Fibroblast of villous mesenchyme (primary cell): ENCODE measurements at regions not wholly inside any gene's neighbourhood (a gene's known extent, or its start where the extent isn't known, plus 50 kb on each side); places are given as distances from the start of the nearest gene placed in this dataset.

Source experiments
- DNase-seq: peaks from one replicate; pipeline ENCODE4 v3.0.0-alpha.2; 2010; ENCODE audit warnings: low read depth
- H3K4me3 ChIP-seq: 2 replicates; pipeline ENCODE4 v1.5.1; 2011; ENCODE audit warnings: low read depth, mild to moderate bottlenecking, low read length
- CTCF ChIP-seq: IDR thresholded peaks from 2 replicates; pipeline ENCODE4 v1.5.1; 2012; ENCODE audit warnings: low read depth, mild to moderate bottlenecking, low read length; ENCODE audit not compliant: insufficient read depth

GRCh38 chr10:111410740-111411139 is 333.9 kb downstream of the ADRA2A start:
- H3K4me3 ChIP-seq = no peak overlapping the region
- DNase-seq = no peak
- no peak for TF ChIP-seq CTCF

GRCh38 chr10:111425459-111425858 is 348.6 kb downstream of the ADRA2A start:
- DNase-seq = no peak
- H3K4me3 ChIP-seq = no peak overlapping the region
- TF ChIP-seq CTCF = no peak

- DNase-seq = no peak
- no peak overlapping the region for H3K4me3 ChIP-seq
- TF ChIP-seq CTCF = no peak
Observed at GRCh38 chr10:111429288-111430028, 352.6 kb downstream of the ADRA2A start.

GRCh38 chr10:111430070-111430469 is 353.2 kb downstream of the ADRA2A start:
- TF ChIP-seq CTCF = no peak
- no peak for DNase-seq
- H3K4me3 ChIP-seq = no peak overlapping the region

GRCh38 chr10:111432588-111432987 is 355.8 kb downstream of the ADRA2A start:
- DNase-seq = no peak
- no peak for TF ChIP-seq CTCF
- H3K4me3 ChIP-seq = no peak overlapping the region

- TF ChIP-seq CTCF = no peak
- DNase-seq = no peak
- H3K4me3 ChIP-seq = no peak overlapping the region
Observed at GRCh38 chr10:111435871-111436270, 359.0 kb downstream of the ADRA2A start.

GRCh38 chr10:111439034-111439842 is 362.4 kb downstream of the ADRA2A start:
- TF ChIP-seq CTCF = no peak
- no peak for DNase-seq
- no peak overlapping the region for H3K4me3 ChIP-seq
